GM03348 (cell line): ENCODE measurements at regions not wholly inside any gene's neighbourhood (a gene's known extent, or its start where the extent isn't known, plus 50 kb on each side); places are given as distances from the start of the nearest gene placed in this dataset.
A peak's percentile ranks its signal among the peaks of the same experiment; 100 is the strongest.
"Not testable (repeated sequence)": the region's sequence is repeated elsewhere in the genome, so short reads cannot be mapped to it uniquely, and the experiment has no call there.

ENCODE experiments used
- DNase-seq: peaks from one replicate; pipeline ENCODE4 v3.0.0; 2012; ENCODE audit warnings: low spot score

GRCh38 chr4:126592088-126592487, 1040.7 kb upstream of the INTU start:
- no peak for DNase-seq

- no peak for DNase-seq
These were observed 1039.1 kb upstream of the INTU start for GRCh38 chr4:126593626-126594025.

GRCh38 chr4:126595643-126596042, 1037.1 kb upstream of the INTU start:
- no peak for DNase-seq

- DNase-seq: no peak
These were observed 1033.0 kb upstream of the INTU start for GRCh38 chr4:126599746-126600145.

- no peak for DNase-seq
These were observed 1029.5 kb upstream of the INTU start for GRCh38 chr4:126603210-126603609.

- DNase-seq: no peak
These were observed 1028.9 kb upstream of the INTU start for GRCh38 chr4:126603825-126604224.

- DNase-seq: peak; percentile 70
These were observed 1028.4 kb upstream of the INTU start for GRCh38 chr4:126604268-126604867.

GRCh38 chr4:126610933-126611332, 1021.8 kb upstream of the INTU start:
- no peak for DNase-seq

GRCh38 chr4:126611900-126612299, 1020.9 kb upstream of the INTU start:
- DNase-seq: peak; percentile 37

GRCh38 chr4:126614356-126614855, 1018.4 kb upstream of the INTU start:
- no peak for DNase-seq

- DNase-seq: no peak
These were observed 1016.0 kb upstream of the INTU start for GRCh38 chr4:126616795-126617194.

GRCh38 chr4:126627255-126627654, 1005.5 kb upstream of the INTU start:
- DNase-seq: no peak

GRCh38 chr4:126628933-126629332, 1003.8 kb upstream of the INTU start:
- DNase-seq: no peak

- peak; percentile 11 for DNase-seq
These were observed 1002.5 kb upstream of the INTU start for GRCh38 chr4:126630230-126630629.

GRCh38 chr4:126633306-126633705, 999.5 kb upstream of the INTU start:
- DNase-seq: no peak

- no peak for DNase-seq
These were observed 995.1 kb upstream of the INTU start for GRCh38 chr4:126637706-126638105.

GRCh38 chr4:126647320-126647719, 985.4 kb upstream of the INTU start:
- DNase-seq: no peak

GRCh38 chr4:126647756-126648397, 984.9 kb upstream of the INTU start:
- no peak for DNase-seq

GRCh38 chr4:126658411-126658810, 974.3 kb upstream of the INTU start:
- DNase-seq: no peak

GRCh38 chr4:126661194-126661593, 971.6 kb upstream of the INTU start:
- peak; percentile 13 for DNase-seq

GRCh38 chr4:126664839-126665238, 967.9 kb upstream of the INTU start:
- no peak for DNase-seq

GRCh38 chr4:126670038-126670437, 962.7 kb upstream of the INTU start:
- DNase-seq: not testable (repeated sequence)

- no peak for DNase-seq
These were observed 954.1 kb upstream of the INTU start for GRCh38 chr4:126678618-126679017.

GRCh38 chr4:126679303-126679702, 953.5 kb upstream of the INTU start:
- DNase-seq: no peak
